Ovary (tissue), 3 donors: ENCODE measurements at regions not wholly inside any gene's neighbourhood (a gene's known extent, or its start where the extent isn't known, plus 50 kb on each side); places are given as distances from the start of the nearest gene placed in this dataset.

Experiments used
- CTCF ChIP-seq, 3 donors: fragments of 450-650 bp in 2 of 3; fragments of 200-600 bp in 1 of 3; IDR thresholded peaks; one replicate each; pipeline versions ENCODE4 v1.5.1 to v1.8.0; 2016 to 2022; ENCODE audit warnings: antibody characterized with exemption in 3 of 3, mild to moderate bottlenecking in 1 of 3
- POLR2A ChIP-seq: fragments of 450-650 bp; IDR thresholded peaks from one replicate; pipeline ENCODE4 v1.6.1; 2017; ENCODE audit warnings: antibody characterized with exemption, mild to moderate bottlenecking, moderate library complexity
- donor health status: DM: no; HTN: no; CAD: no.

GRCh38 chr13:111966933-111967332, 100.0 kb upstream of the SOX1 start:
- no peak for TF ChIP-seq CTCF (IDR thresholded peaks at IDR 0.05)
- TF ChIP-seq POLR2A = no peak
